Hepatocyte (in vitro differentiated cells): ENCODE measurements at regions not wholly inside any gene's neighbourhood (a gene's known extent, or its start where the extent isn't known, plus 50 kb on each side); places are given as distances from the start of the nearest gene placed in this dataset.

Source experiments
- DNase-seq: peaks from one replicate; pipeline ENCODE4 v3.0.0-alpha.2; 2016; ENCODE audit warnings: low spot score
- H2AFZ ChIP-seq: fragments of 200-600 bp; sonication (generic); 2 replicates; pipeline ENCODE4 v1.6.0; 2016; ENCODE audit warnings: antibody characterized with exemption, mild to moderate bottlenecking
- H3K27ac ChIP-seq: fragments of 200-600 bp; sonication (generic); 2 replicates; pipeline ENCODE4 v1.5.1; 2016; ENCODE audit warnings: mild to moderate bottlenecking
- H3K27me3 ChIP-seq: fragments of 200-600 bp; sonication (generic); 2 replicates; pipeline ENCODE4 v1.6.1; 2016
- H3K36me3 ChIP-seq: fragments of 200-600 bp; sonication (generic); replicated peaks from 2 replicates; pipeline ENCODE4 v1.5.1; 2016; ENCODE audit warnings: low read depth; ENCODE audit not compliant: insufficient read depth
- H3K4me1 ChIP-seq: fragments of 200-600 bp; sonication (generic); 2 replicates; pipeline ENCODE4 v1.5.1; 2016; ENCODE audit warnings: mild to moderate bottlenecking, moderate library complexity; ENCODE audit not compliant: insufficient read depth
- H3K4me2 ChIP-seq: fragments of 200-600 bp; sonication (generic); 2 replicates; pipeline ENCODE4 v1.6.0; 2016
- H3K4me3 ChIP-seq: fragments of 200-600 bp; sonication (generic); 2 replicates; pipeline ENCODE4 v1.5.1; 2016; ENCODE audit warnings: mild to moderate bottlenecking
- H3K79me2 ChIP-seq: fragments of 200-600 bp; sonication (generic); 2 replicates; pipeline ENCODE4 v1.6.0; 2017; ENCODE audit warnings: mild to moderate bottlenecking
- H3K9me2 ChIP-seq: fragments of 200-600 bp; sonication (generic); replicated peaks from 2 replicates; pipeline ENCODE4 v1.6.0; 2017; ENCODE audit warnings: mild to moderate bottlenecking; ENCODE audit not compliant: insufficient read depth
- H3K9me3 ChIP-seq: fragments of 200-600 bp; sonication (generic); 2 replicates; pipeline ENCODE4 v1.5.1; 2016; ENCODE audit warnings: low read depth, mild to moderate bottlenecking
- H4K20me1 ChIP-seq: fragments of 200-600 bp; sonication (generic); 2 replicates; pipeline ENCODE4 v1.6.0; 2016; ENCODE audit warnings: mild to moderate bottlenecking; ENCODE audit not compliant: insufficient read depth, poor library complexity, severe bottlenecking
- EZH2 ChIP-seq: fragments of 200-600 bp; sonication (generic); IDR thresholded peaks from 2 replicates; pipeline ENCODE4 v1.6.1; 2016; ENCODE audit warnings: antibody characterized with exemption, mild to moderate bottlenecking, borderline replicate concordance
- EZH2phosphoT487 ChIP-seq: fragments of 200-600 bp; sonication (generic); IDR thresholded peaks from one replicate; pipeline ENCODE4 v1.6.1; 2018; ENCODE audit warnings: antibody characterized with exemption, mild to moderate bottlenecking, low read depth, moderate library complexity; ENCODE audit not compliant: unreplicated experiment, severe bottlenecking
- WGBS: methylation state at CpG from one replicate; pipeline ENCODE4 v1.1.6; 2016; ENCODE audit warnings: low lambda C conversion rate; ENCODE audit errors: missing lambda C conversion rate; 5-methylcytosine and 5-hydroxymethylcytosine counted together
- TF ChIP-seq, protein P1 (sequence below): fragments of 200-600 bp; sonication (generic); IDR thresholded peaks from 2 replicates; pipeline ENCODE4 v1.5.1; 2016; ENCODE audit warnings: antibody characterized with exemption, mild to moderate bottlenecking; ENCODE audit not compliant: poor library complexity

DNA sequence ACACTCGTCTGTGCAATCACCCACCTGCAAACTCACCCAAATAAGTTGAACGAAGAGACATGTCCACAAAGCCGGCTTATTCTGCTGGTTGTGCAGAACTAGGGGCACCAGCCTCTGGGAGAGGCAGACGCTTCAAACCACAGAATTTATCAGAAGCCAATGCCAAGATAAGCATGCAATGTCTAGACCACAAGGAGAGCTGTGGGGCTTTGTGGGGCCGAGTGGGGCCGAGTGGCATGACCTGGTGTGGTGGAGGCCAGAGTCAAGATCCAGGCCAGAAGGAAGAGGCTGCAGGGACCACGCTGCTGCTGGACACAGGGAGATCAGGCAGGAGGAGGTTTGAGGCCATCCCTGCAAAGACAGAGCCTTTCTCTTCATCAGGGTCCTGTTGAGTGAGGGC lies 259.0 kb downstream of the IRX2 start:
- Histone ChIP-seq H3K9me2 (no peaks in the 10 kb centered on the region), H3K4me1 (no peaks in the 10 kb centered on the region), H3K27ac (no peak overlapping the region), H3K9me3 (no peaks in the 10 kb centered on the region), H3K4me2 (no peak overlapping the region), H3K79me2 (no peaks in the 10 kb centered on the region), H3K27me3 (no peaks in the 10 kb centered on the region), H4K20me1 (no peaks in the 10 kb centered on the region), H3K36me3 (no peaks in the 10 kb centered on the region), H2AFZ (no peak overlapping the region), H3K4me3 (no peak overlapping the region)
- TF ChIP-seq, protein P1, sequence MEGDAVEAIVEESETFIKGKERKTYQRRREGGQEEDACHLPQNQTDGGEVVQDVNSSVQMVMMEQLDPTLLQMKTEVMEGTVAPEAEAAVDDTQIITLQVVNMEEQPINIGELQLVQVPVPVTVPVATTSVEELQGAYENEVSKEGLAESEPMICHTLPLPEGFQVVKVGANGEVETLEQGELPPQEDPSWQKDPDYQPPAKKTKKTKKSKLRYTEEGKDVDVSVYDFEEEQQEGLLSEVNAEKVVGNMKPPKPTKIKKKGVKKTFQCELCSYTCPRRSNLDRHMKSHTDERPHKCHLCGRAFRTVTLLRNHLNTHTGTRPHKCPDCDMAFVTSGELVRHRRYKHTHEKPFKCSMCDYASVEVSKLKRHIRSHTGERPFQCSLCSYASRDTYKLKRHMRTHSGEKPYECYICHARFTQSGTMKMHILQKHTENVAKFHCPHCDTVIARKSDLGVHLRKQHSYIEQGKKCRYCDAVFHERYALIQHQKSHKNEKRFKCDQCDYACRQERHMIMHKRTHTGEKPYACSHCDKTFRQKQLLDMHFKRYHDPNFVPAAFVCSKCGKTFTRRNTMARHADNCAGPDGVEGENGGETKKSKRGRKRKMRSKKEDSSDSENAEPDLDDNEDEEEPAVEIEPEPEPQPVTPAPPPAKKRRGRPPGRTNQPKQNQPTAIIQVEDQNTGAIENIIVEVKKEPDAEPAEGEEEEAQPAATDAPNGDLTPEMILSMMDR = no peak
- TF ChIP-seq EZH2 = no peak
- TF ChIP-seq EZH2phosphoT487 = no peak
- WGBS = 78% methylated on average over 7 of the region's 7 CpGs
- no peak for DNase-seq

- Histone ChIP-seq H3K27me3 (no peaks in the 10 kb centered on the region), H2AFZ (no peak overlapping the region), H3K9me3 (no peaks in the 10 kb centered on the region), H4K20me1 (no peaks in the 10 kb centered on the region), H3K4me1 (no peaks in the 10 kb centered on the region), H3K36me3 (no peaks in the 10 kb centered on the region), H3K27ac (no peak overlapping the region), H3K4me2 (no peak overlapping the region), H3K9me2 (no peaks in the 10 kb centered on the region), H3K4me3 (no peak overlapping the region), H3K79me2 (no peaks in the 10 kb centered on the region)
- 95% methylated on average over 1 of the region's 1 CpG for WGBS
- TF ChIP-seq, protein P1 = no peak
- TF ChIP-seq EZH2phosphoT487 (no peak), EZH2 (no peak)
- DNase-seq = no peak
Observed at GRCh38 chr5:2491846-2492245, 259.6 kb downstream of the IRX2 start.

DNA sequence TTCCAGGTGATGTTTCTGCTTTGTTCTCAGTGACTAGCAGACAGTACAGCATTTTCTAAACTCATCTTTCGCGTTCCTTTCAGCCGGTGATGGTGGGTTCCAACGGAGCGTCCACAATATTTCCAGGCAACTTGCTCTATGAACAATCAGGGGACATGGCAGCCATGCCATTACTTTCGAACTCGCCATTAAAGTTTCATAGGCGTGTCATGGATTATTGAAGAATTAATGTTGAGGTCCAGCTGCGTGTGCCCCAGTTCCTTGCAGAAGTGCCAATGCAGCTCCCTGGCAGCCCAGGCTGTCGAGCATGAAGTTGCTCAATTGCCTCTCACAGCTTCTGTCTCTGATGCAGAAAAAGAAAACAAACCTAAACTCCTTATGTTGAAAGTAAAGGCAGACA lies 262.2 kb downstream of the IRX2 start:
- Histone ChIP-seq H3K36me3 (no peaks in the 10 kb centered on the region), H3K27ac (no peak overlapping the region), H3K79me2 (no peaks in the 10 kb centered on the region), H3K9me2 (no peaks in the 10 kb centered on the region), H3K27me3 (no peaks in the 10 kb centered on the region), H4K20me1 (no peaks in the 10 kb centered on the region), H3K9me3 (no peaks in the 10 kb centered on the region), H2AFZ (no peak overlapping the region), H3K4me3 (no peak overlapping the region), H3K4me2 (no peak overlapping the region), H3K4me1 (no peaks in the 10 kb centered on the region)
- 86% methylated on average over 10 of the region's 10 CpGs for WGBS
- TF ChIP-seq, protein P1 = no peak
- TF ChIP-seq EZH2phosphoT487 (no peak), EZH2 (no peak)
- no peak for DNase-seq

GRCh38 chr5:2488593-2488992 lies 262.9 kb downstream of the IRX2 start:
- H3K4me2 ChIP-seq = no peak overlapping the region
- H3K36me3 ChIP-seq = no peaks in the 10 kb centered on the region
- no peaks in the 10 kb centered on the region for H3K4me1 ChIP-seq
- H4K20me1 ChIP-seq = no peaks in the 10 kb centered on the region
- no peaks in the 10 kb centered on the region for H3K9me2 ChIP-seq
- H3K79me2 ChIP-seq = no peaks in the 10 kb centered on the region
- TF ChIP-seq EZH2phosphoT487 (no peak), EZH2 (no peak)
- TF ChIP-seq, protein P1 = no peak
- 89% methylated on average over 9 of the region's 9 CpGs for WGBS
- no peaks in the 10 kb centered on the region for H3K27me3 ChIP-seq
- H3K4me3 ChIP-seq = no peak overlapping the region
- no peaks in the 10 kb centered on the region for H3K9me3 ChIP-seq
- H3K27ac ChIP-seq = no peak overlapping the region
- no peak for DNase-seq
- no peak overlapping the region for H2AFZ ChIP-seq
